GM19397 (cell line): ENCODE measurements at regions not wholly inside any gene's neighbourhood (a gene's known extent, or its start where the extent isn't known, plus 50 kb on each side); places are given as distances from the start of the nearest gene placed in this dataset.

Experiments used
- ATAC-seq: cut with Tn5 transposase; IDR thresholded peaks from one replicate; pipeline ENCODE4 v1.9.1; 2021; ENCODE audit warnings: mild to moderate bottlenecking, moderate library complexity; ENCODE audit not compliant: unreplicated experiment

GRCh38 chr11:116111546-116111945 lies 607.3 kb upstream of the CADM1 start:
- ATAC-seq, result no peak

- ATAC-seq, result no peak
Measured at GRCh38 chr11:116110802-116111201, 606.6 kb upstream of the CADM1 start.

- ATAC-seq, result no peak
Measured at GRCh38 chr11:116110356-116110755, 606.1 kb upstream of the CADM1 start.

- no peak for ATAC-seq
Measured at GRCh38 chr11:116109228-116109627, 605.0 kb upstream of the CADM1 start.

GRCh38 chr11:116108161-116108560 lies 603.9 kb upstream of the CADM1 start:
- no peak for ATAC-seq

GRCh38 chr11:116107229-116107628 lies 603.0 kb upstream of the CADM1 start:
- no peak for ATAC-seq

- no peak for ATAC-seq
Measured at GRCh38 chr11:116104498-116105174, 600.4 kb upstream of the CADM1 start.

GRCh38 chr11:116101902-116102301 lies 597.7 kb upstream of the CADM1 start:
- no peak for ATAC-seq

- no peak for ATAC-seq
Measured at GRCh38 chr11:116100016-116100415, 595.8 kb upstream of the CADM1 start.

- ATAC-seq, result no peak
Measured at GRCh38 chr11:116099541-116099940, 595.3 kb upstream of the CADM1 start.

GRCh38 chr11:116096272-116096995 lies 592.2 kb upstream of the CADM1 start:
- no peak for ATAC-seq

GRCh38 chr11:116093481-116094270 lies 589.5 kb upstream of the CADM1 start:
- no peak for ATAC-seq

- ATAC-seq, result no peak
Measured at GRCh38 chr11:116093065-116093464, 588.9 kb upstream of the CADM1 start.

GRCh38 chr11:116086426-116086825 lies 582.2 kb upstream of the CADM1 start:
- ATAC-seq, result no peak

GRCh38 chr11:116085031-116085635 lies 580.9 kb upstream of the CADM1 start:
- no peak for ATAC-seq

- ATAC-seq, result no peak
Measured at GRCh38 chr11:116084511-116084910, 580.3 kb upstream of the CADM1 start.

GRCh38 chr11:116082256-116082655 lies 578.0 kb upstream of the CADM1 start:
- ATAC-seq, result no peak

- ATAC-seq, result no peak
Measured at GRCh38 chr11:116079580-116079979, 575.4 kb upstream of the CADM1 start.

- no peak for ATAC-seq
Measured at GRCh38 chr11:116078101-116078591, 573.9 kb upstream of the CADM1 start.

GRCh38 chr11:116077092-116077491 lies 572.9 kb upstream of the CADM1 start:
- no peak for ATAC-seq
